BE2C (cell line): ENCODE measurements at regions not wholly inside any gene's neighbourhood (a gene's known extent, or its start where the extent isn't known, plus 50 kb on each side); places are given as distances from the start of the nearest gene placed in this dataset.

Experiments
- DNase-seq: peaks from one replicate; pipeline ENCODE4 v3.0.0-alpha.2; 2020
- H3K27me3 ChIP-seq: fragments of 250-450 bp; sonication (Bioruptor Pico); 2 replicates; pipeline ENCODE4 v1.5.1; 2020; ENCODE audit warnings: mild to moderate bottlenecking
- H3K36me3 ChIP-seq: fragments of 250-450 bp; sonication (Bioruptor Pico); 2 replicates; pipeline ENCODE4 v1.5.1; 2020; ENCODE audit warnings: mild to moderate bottlenecking
- H3K4me1 ChIP-seq: fragments of 250-450 bp; sonication (Bioruptor Pico); 2 replicates; pipeline ENCODE4 v1.5.1; 2020
- H3K4me3 ChIP-seq: 2 replicates; pipeline ENCODE4 v1.5.1; 2011; ENCODE audit warnings: low read depth, low read length
- H3K9me3 ChIP-seq: fragments of 250-450 bp; sonication (Bioruptor Pico); 2 replicates; pipeline ENCODE4 v1.5.1; 2020
- CTCF ChIP-seq: IDR thresholded peaks from 2 replicates; pipeline ENCODE4 v1.5.1; 2012; ENCODE audit warnings: mild to moderate bottlenecking, low read depth, low read length

DNA sequence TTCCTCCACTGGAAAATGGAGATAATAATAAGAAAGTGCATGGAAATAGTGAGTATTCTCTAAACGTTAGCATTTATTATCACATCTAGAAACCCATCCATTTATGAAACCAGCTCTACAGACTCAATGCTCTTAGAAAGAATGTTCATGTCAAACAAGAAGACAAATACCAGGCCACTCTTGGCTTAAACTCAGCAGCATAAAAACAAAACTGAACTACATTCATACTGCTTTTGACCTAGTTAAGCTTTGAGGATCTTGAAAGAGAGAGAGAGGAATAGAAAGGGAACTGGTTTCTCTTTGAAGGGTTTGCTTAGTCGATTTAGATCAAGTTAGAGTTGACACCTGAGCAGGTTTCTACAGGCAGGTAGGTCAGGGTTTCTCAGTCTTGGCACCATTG is 332.9 kb upstream of the PRKCQ start:
- no peak for TF ChIP-seq CTCF
- no peak for DNase-seq
- H3K4me3 ChIP-seq = no peak overlapping the region
- H3K9me3 ChIP-seq = no peaks in the 10 kb centered on the region
- no peaks in the 10 kb centered on the region for H3K4me1 ChIP-seq
- no peaks in the 10 kb centered on the region for H3K27me3 ChIP-seq
- no peaks in the 10 kb centered on the region for H3K36me3 ChIP-seq

GRCh38 chr10:6912424-6912823 is 332.3 kb upstream of the PRKCQ start:
- DNase-seq = no peak
- TF ChIP-seq CTCF = no peak
- H3K9me3 ChIP-seq = no peaks in the 10 kb centered on the region
- no peaks in the 10 kb centered on the region for H3K4me1 ChIP-seq
- H3K27me3 ChIP-seq = no peaks in the 10 kb centered on the region
- no peaks in the 10 kb centered on the region for H3K36me3 ChIP-seq
- no peak overlapping the region for H3K4me3 ChIP-seq

- Histone ChIP-seq H3K27me3 (no peaks in the 10 kb centered on the region), H3K4me1 (no peaks in the 10 kb centered on the region), H3K9me3 (no peaks in the 10 kb centered on the region), H3K36me3 (no peaks in the 10 kb centered on the region), H3K4me3 (no peak overlapping the region)
- TF ChIP-seq CTCF = no peak
- DNase-seq = no peak
Observed at GRCh38 chr10:6912021-6912420, 331.9 kb upstream of the PRKCQ start.

- TF ChIP-seq CTCF = no peak
- no peak for DNase-seq
- Histone ChIP-seq H3K27me3 (no peaks in the 10 kb centered on the region), H3K4me1 (no peaks in the 10 kb centered on the region), H3K36me3 (no peaks in the 10 kb centered on the region), H3K9me3 (no peaks in the 10 kb centered on the region), H3K4me3 (no peak overlapping the region)
Observed at GRCh38 chr10:6909905-6910560, 330.0 kb upstream of the PRKCQ start.

GRCh38 chr10:6907877-6908530 is 327.9 kb upstream of the PRKCQ start:
- H3K36me3 ChIP-seq = no peaks in the 10 kb centered on the region

More at GRCh38 chr10:6907877-6908530, 327.9 kb upstream of the PRKCQ start:
- H3K4me3 ChIP-seq = no peak overlapping the region
- H3K27me3 ChIP-seq = no peaks in the 10 kb centered on the region
- H3K9me3 ChIP-seq = no peaks in the 10 kb centered on the region
- no peak for DNase-seq
- no peaks in the 10 kb centered on the region for H3K4me1 ChIP-seq
- no peak for TF ChIP-seq CTCF
